Keratinocyte (primary cell): ENCODE measurements at regions not wholly inside any gene's neighbourhood (a gene's known extent, or its start where the extent isn't known, plus 50 kb on each side); places are given as distances from the start of the nearest gene placed in this dataset.

Experiments
- EZH2 ChIP-seq: IDR thresholded peaks from one replicate; pipeline ENCODE4 v1.6.1; 2012; ENCODE audit warnings: inconsistent platforms, mild to moderate bottlenecking, low read length, moderate library complexity
- TF ChIP-seq, protein P1 (sequence below), 3 experiments: IDR thresholded peaks in 1 of 3; conservative IDR thresholded peaks in 1 of 3; optimal IDR thresholded peaks in 1 of 3; 2 replicates in 2 of 3; 3 replicates in 1 of 3; pipeline versions ENCODE3 to v1.5.1; 2011; ENCODE audit warnings: low read length in 3 of 3, mild to moderate bottlenecking in 3 of 3, moderate library complexity in 2 of 3, control low read depth in 1 of 3, inconsistent platforms in 1 of 3; ENCODE audit not compliant: insufficient read depth in 2 of 3; ENCODE audit errors: extremely low read depth in 1 of 3

DNA sequence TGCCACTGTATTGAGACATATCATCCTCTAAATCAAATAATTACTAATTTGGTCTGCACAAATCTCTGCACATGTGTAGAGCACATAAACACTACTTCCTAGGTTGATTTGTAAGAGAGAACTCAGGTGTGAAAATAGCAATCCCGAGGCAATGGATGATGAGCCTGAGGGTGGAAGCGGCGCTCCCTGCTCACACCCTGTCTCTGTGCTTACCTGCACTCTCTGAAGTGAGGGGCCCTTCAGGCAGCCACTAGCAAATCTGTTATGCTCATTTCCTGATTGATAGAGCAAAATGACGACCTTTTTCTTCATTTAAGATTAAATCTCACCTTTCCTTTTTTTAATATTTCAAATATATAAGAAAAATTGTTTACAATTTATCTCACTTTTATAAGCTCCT lies 1995.7 kb upstream of the AGA start:
- TF ChIP-seq, protein P1, sequence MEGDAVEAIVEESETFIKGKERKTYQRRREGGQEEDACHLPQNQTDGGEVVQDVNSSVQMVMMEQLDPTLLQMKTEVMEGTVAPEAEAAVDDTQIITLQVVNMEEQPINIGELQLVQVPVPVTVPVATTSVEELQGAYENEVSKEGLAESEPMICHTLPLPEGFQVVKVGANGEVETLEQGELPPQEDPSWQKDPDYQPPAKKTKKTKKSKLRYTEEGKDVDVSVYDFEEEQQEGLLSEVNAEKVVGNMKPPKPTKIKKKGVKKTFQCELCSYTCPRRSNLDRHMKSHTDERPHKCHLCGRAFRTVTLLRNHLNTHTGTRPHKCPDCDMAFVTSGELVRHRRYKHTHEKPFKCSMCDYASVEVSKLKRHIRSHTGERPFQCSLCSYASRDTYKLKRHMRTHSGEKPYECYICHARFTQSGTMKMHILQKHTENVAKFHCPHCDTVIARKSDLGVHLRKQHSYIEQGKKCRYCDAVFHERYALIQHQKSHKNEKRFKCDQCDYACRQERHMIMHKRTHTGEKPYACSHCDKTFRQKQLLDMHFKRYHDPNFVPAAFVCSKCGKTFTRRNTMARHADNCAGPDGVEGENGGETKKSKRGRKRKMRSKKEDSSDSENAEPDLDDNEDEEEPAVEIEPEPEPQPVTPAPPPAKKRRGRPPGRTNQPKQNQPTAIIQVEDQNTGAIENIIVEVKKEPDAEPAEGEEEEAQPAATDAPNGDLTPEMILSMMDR (optimal IDR thresholded peaks at IDR 0.05 in 1 of 3, IDR thresholded peaks at IDR 0.05 in 1 of 3, conservative IDR thresholded peaks at IDR 0.05 in 1 of 3; ENCODE audit: extremely low read depth in 1 of 3, insufficient read depth in 2 of 3, low read length in 3 of 3) = no peak
- no peak for TF ChIP-seq EZH2
